Hindlimb muscle (tissue), 1 donor: ENCODE measurements at regions not wholly inside any gene's neighbourhood (a gene's known extent, or its start where the extent isn't known, plus 50 kb on each side); places are given as distances from the start of the nearest gene placed in this dataset.

Experiments
- DNase-seq: peaks from one replicate; pipeline ENCODE4 v3.0.0-alpha.2; 2013

- DNase-seq, result no peak
Observed at GRCh38 chr20:61185841-61186601, 66.0 kb upstream of the CDH4 start.

- DNase-seq, result no peak
Observed at GRCh38 chr20:61186771-61187472, 65.1 kb upstream of the CDH4 start.

GRCh38 chr20:61189534-61189933 is 62.5 kb upstream of the CDH4 start:
- DNase-seq, result no peak

- no peak for DNase-seq
Observed at GRCh38 chr20:61191096-61191495, 61.0 kb upstream of the CDH4 start.

GRCh38 chr20:61192337-61192950 is 59.6 kb upstream of the CDH4 start:
- DNase-seq, result peak; percentile 8

GRCh38 chr20:61193164-61193563 is 58.9 kb upstream of the CDH4 start:
- no peak for DNase-seq
